IPS DF 4.7 (cell line): ENCODE measurements at regions not wholly inside any gene's neighbourhood (a gene's known extent, or its start where the extent isn't known, plus 50 kb on each side); places are given as distances from the start of the nearest gene placed in this dataset.

Experiments
- DNase-seq: peaks from one replicate; pipeline ENCODE4 v3.0.0-alpha.2; 2013; ENCODE audit warnings: low spot score; ENCODE audit errors: extremely low read depth

DNA sequence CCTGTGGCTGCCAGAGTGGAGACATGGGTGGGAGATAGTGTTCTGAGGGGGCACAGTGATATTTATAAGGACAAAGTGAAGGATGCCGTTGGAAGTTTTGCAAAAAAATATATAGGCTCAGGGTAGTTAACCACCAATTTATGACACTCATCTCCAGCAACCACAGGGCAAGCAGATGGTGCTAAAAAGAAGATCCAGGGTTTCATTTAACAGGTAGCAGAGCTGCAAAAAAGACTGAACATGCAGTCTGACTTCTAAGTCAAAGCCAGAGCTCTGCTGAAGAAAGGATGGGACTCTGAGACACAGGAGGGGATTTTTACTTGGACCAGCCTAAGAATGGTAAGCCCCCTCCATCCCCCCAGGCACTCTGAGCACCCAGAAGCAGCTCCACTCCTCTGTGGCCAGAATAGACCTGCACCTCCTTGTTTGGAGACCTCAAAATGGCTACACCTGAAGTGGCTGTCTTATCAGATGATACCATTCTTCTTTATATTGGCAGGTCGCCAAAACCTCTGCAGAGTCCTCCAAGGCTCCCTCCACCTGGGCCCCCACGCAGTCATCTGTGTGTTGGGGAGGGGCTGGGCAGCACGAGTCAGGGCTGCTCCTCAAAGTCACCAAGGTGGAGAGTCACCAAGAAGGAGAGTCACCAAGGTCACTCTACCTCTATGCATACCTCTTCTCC lies 161.4 kb upstream of the FAM9B start:
- no peak for DNase-seq

GRCh38 chrX:9196961-9197640 lies 163.2 kb upstream of the FAM9B start:
- no peak for DNase-seq

- no peak for DNase-seq
Observed at GRCh38 chrX:9204560-9204959, 170.6 kb upstream of the FAM9B start.

DNA sequence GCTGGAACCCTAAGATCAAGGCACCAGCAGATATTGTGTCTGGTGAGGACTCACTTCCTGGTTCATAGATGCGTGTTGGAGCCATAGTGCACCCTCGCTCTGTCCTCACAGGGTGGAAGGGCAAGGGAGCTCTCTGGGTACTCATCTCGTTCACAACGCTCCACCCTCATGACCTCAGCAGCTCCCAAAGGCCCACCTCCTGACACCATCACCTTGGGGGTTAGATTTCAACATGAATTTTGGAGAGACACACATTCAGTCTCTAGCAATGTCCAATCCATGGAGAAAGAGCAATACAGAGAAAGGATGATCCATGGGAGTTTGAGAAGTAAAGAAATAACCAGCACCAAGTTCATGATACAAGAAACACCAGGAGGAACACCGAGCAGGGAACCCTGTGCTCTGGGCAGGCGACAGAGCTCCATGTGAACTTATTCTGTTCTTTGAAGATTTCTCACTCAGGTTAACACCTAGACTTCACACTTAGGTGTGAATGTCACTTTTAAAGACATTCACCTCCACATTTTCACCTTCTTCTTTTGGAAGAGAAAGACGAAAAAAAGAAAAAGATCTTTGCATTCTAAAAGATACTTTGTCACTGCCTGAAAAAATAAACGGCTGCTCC lies 171.8 kb upstream of the FAM9B start:
- DNase-seq: no peak

GRCh38 chrX:9207142-9207541 lies 173.2 kb upstream of the FAM9B start:
- no peak for DNase-seq

DNA sequence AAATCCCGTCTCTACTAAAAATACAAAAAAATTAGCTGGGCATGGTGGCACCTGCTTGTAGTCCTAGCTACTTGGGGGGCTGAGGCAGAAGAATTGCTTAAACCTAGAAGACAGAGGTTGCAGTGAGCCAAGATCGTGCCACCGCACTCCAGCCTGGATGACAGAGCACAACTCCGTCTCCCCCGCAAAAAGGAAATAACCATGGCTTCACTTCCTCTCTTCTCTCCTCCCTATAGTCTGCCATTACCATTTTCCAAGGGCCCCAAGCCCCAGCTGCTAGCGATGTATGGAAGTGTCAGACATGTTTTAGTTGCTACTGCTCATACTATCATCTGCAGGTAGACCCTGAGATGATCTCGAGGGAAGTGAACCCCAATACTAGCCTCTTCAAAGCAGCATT lies 177.3 kb upstream of the FAM9B start:
- DNase-seq: no peak

GRCh38 chrX:9221781-9222180 lies 187.9 kb upstream of the FAM9B start:
- DNase-seq: no peak

GRCh38 chrX:9222299-9222698 lies 188.4 kb upstream of the FAM9B start:
- DNase-seq: no peak

DNA sequence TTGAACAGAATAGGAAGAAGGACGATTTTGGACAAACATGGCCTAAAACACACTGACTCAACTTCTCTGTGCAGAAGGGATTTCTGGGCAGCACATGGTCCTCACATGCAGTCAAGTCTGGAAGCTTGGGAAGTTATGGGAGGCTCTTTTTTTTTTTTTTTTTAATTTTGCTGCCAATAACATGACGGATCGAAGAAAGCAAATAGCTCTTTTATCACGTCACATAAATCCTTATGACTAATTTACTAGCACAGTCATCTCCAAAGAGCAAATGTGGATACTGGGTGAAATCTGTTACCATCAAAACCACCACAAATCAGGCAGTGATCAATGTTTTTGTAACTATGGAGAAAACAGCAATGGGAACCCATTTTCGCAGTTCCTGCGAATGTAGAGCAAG lies 193.3 kb upstream of the FAM9B start:
- DNase-seq: no peak

DNA sequence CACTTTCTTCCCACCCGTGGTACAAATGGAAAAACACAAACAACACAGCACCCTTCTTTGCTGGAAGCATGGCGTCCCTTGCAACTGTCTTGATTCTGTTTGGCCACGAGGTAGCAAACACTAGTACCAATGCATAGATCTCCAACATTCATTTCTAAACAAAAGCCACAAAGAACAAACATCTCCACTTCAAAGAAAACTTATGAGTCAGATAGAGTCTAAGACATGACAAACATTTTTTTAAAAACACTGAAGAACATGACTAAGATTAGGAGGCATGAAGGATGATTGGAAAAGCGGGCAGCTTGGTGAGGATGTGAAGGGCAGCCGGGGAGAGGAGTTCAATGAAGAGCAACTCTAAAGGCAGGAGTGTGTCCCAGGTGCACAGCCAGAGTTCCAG lies 197.6 kb upstream of the FAM9B start:
- no peak for DNase-seq

DNA sequence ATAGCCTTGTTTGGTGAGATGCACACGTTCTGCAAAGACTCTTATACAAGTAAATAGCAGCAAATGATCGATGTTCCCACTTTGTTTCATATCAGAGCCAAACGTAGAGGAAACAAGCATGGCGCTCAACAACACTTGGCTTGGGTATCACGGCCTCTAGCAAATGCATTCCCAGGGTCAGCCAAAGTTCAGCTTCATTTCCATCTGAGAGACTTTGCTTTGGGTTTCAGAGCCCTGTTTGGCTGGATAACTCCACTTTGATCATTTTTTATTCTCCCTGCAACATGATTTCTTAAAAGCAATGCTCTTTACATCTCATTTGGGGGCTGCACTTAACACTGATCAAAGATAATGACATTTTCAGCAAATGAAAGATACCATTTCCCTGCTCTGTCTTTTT lies 199.2 kb upstream of the FAM9B start:
- no peak for DNase-seq

DNA sequence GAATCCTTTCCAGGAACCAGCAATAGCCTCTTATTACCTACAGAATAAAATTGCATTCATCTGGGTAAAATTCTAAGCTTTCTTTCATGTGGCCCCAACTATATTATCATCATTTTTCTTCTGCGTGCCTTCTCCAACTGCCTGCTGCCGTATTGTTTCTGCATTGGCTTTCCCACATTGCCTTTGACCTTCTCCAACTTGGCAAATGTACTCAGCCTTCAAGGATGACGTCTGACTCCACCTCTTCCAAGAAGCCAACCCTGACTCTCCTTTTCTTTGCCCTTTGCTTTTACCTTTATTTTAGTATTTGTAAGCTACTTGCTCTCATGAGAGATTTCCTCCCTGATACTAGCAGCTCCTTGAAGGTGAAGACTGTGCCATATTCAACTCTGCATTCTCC lies 200.4 kb upstream of the FAM9B start:
- no peak for DNase-seq

GRCh38 chrX:9235722-9236121 lies 201.8 kb upstream of the FAM9B start:
- DNase-seq: no peak

DNA sequence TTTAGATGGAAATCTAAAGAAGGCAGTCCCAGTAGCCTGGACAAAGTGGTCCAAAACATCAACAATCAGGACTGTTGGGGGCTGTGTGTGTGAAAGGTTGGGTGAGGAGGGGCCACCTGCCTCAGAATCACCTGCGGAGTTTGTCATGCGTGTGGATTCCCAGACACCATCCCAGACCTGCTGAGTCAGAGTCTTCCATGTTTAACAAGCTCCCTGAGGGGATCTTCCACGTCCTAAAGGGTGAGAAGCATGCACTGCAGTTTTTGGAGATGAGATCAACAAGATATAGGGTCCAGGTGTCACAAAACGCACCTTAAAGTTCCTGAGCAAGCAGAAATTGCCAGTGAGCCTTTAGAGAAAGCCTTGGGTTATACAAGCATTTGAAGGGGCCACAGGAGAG lies 207.0 kb upstream of the FAM9B start:
- no peak for DNase-seq

DNA sequence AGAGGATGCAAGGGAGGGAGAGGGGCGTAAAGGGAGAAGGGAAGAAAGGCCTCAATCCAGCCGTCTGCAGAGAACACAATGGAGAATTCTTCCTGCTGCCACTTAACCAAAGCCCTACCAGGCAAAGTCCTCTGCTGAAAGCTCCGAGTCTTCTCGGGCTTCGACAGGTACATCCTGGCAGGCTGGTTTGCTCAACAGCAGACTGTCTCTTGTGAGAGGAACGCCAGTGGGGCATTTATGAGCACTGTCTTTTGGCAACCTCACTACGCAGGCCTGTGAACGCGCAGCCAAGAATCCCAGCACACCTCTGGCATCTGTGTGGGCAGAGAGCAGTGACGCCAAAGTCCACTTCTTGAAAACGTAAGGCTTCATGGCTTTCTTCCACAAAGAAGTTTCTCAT lies 207.5 kb upstream of the FAM9B start:
- no peak for DNase-seq

DNA sequence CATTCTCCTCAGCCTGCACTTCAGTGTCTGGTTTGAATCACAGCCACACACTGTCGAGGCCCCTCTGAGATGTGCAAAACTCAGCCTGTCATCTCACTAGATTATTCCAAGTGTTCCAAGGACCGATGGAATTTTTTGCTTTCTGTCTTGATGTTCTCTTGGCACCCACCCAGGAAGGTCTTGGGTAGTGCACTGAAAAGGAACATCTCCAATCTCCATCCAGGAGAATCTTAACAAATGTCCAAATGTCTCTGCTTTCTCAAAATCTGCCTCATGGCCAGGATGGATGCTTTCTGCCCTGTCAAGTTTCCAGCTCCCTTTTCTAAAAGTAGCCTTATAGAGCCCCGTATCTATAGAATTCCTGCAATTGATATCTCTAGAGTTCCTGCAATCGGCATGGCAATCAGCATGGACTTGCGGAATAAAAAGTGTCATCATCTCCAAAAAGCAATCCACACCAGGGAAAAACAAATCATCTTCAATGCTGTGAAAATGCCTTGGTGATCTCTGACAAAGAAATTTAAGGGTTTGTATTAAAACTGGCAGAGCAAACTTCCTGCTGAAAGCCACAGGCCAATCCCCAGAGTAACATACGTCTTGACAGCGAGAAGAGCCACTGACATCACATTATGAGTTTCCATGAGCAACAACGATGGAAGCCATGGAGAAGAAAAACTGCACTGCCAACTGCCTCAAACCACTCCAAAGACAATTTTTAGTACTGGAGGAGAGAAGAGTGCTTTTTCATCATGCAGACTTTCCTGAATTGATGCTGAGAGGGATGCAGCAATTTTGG lies 215.3 kb upstream of the FAM9B start:
- no peak for DNase-seq

DNA sequence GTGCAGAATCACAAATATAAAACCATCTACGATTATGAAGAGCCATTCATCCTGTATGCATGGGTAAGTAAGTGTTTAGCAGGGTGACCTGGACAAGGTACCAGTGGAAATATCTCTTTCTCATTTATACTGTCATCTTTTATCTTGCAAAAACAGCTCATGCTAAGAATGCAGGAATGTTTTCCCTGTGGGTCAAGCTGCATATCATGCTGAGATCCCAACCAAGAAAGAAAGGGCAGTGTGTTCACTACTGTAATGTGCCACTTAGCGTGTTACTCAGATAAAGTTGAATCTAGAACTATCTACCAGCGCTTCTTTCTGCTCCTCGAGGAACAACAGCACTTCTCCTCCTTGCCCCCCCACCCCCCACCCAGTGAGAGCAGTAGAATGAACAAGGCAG lies 212.7 kb upstream of the TBL1X start:
- DNase-seq: peak; percentile 38

GRCh38 chrX:9253211-9253610 lies 211.6 kb upstream of the TBL1X start:
- DNase-seq: no peak

DNA sequence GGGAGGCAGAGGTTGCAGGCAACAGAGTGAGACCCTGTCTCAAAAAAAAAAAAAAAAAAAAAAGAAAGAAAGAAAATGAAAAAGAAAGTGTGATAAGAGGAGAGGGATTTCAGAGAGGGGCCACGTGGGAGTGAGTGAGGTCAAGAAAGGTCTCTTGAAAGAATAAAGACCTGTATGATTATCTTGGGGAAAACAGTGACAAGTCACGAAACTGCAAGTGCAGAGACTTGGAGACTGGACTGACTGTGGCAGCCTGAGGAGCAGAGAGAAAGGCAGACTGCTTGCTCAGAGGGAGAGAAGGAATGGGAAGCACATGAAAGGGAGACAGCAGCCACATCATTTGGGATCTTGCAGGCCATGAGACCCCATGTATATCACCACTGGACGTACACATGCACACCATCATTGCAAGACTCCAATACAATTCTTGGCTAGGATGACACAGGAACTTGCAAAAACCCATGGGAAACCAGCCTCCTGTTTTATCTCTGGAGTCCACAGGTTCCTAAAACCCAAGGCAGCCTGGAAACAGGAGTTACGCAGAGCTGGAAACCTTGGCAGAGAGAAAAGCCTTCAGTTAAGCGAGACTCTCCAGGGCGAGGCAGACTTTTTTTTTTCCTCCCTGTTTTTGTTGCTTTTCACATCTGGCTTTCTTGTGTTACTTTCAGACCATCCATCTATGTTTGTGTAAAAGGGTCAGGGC lies 207.0 kb upstream of the TBL1X start:
- DNase-seq: no peak

GRCh38 chrX:9258421-9259104 lies 206.3 kb upstream of the TBL1X start:
- DNase-seq: no peak

DNA sequence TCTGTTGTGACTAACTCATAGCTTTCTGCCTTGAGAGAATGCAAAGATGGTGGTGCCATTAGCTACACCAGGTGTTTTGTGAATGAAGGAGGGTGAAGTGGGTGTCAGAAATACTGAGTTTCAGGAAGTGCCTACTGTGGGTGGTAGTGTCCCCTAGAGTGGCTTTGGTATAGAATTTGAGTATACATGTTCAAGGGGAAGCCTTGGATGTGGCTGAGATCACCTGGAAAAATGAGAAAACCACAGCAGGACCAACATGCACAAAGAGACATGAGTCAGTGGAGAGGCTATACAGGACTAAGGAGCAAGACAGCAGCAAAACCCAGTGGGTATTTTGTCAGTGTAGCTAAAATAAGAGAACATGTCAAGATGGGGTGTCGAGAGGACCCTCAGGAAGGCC lies 204.3 kb upstream of the TBL1X start:
- no peak for DNase-seq
